K562 (cell line): ENCODE measurements at regions not wholly inside any gene's neighbourhood (a gene's known extent, or its start where the extent isn't known, plus 50 kb on each side); places are given as distances from the start of the nearest gene placed in this dataset.

Experiments
- ATAC-seq: fragments of 200-7000 bp; cut with Tn5 transposase; 3 replicates; pipeline ENCODE4 v1.9.1; 2020; ENCODE audit warnings: moderate library complexity
- BruUV-seq: library from RNA; stranded (reverse); fragments of 400-500 nt; replicated peaks from 2 replicates; lab custom pipeline; 2021; lab: Mats Ljungman, UMichigan
- CTCF ChIA-PET: fragments of 300-600 bp; formaldehyde crosslinking; extraction: SDS; loops from one replicate; lab custom pipeline; 2021; ENCODE audit warnings: low intra/inter-chr PET ratio; lab: Yijun Ruan, JAX
- POLR2A ChIA-PET: fragments of 300-600, 350-650 bp; sonication (Branson Sonifier 250); formaldehyde crosslinking; extraction: SDS; loops from one replicate; lab custom pipeline; 2021; ENCODE audit warnings: antibody characterized with exemption, inconsistent platforms; lab: Yijun Ruan, JAX
- DNase-seq, 4 experiments: peaks; one replicate each; pipeline versions ENCODE4 v3.0.0 to v3.0.0-alpha.2; 2011 to 2018; ENCODE audit warnings: low spot score in 3 of 4, mixed read lengths in 3 of 4; ENCODE audit errors: extremely low read depth in 1 of 4
- FAIRE-seq: peaks from 2 replicates; lab custom pipeline; 2011; peaks lifted over from hg19 to GRCh38; lab: Jason Lieb, UNC
- H2AFZ ChIP-seq: 2 replicates; pipeline ENCODE4 v1.6.0; 2011; ENCODE audit warnings: low read depth, low read length, control low read depth, inconsistent platforms
- H3K27ac ChIP-seq: fragments of 200-600 bp; 3 replicates; pipeline ENCODE4 v1.8.0; 2011; ENCODE audit warnings: low read depth, mild to moderate bottlenecking, control low read depth, inconsistent platforms, low read length, moderate library complexity, mixed read lengths; ENCODE audit errors: extremely low read depth
- H3K27me3 ChIP-seq, 2 experiments: fragments of 300-600 bp in 1 of 2; 2 replicates in 1 of 2; 3 replicates in 1 of 2; pipeline versions ENCODE4 v1.6.0 to v1.8.0; 2011; ENCODE audit warnings: inconsistent platforms in 2 of 2, low read length in 2 of 2, mild to moderate bottlenecking in 1 of 2, mixed read lengths in 1 of 2, moderate library complexity in 1 of 2; ENCODE audit not compliant: control insufficient read depth in 2 of 2, insufficient read depth in 2 of 2
- H3K36me3 ChIP-seq: fragments of 300-600 bp; 3 replicates; pipeline ENCODE4 v1.8.0; 2011; ENCODE audit warnings: mild to moderate bottlenecking, low read length, inconsistent platforms; ENCODE audit not compliant: control insufficient read depth, insufficient read depth
- H3K4me1 ChIP-seq, 2 experiments: fragments of 200-600 bp in 1 of 2; replicated peaks in 1 of 2; 2 replicates in 1 of 2; 3 replicates in 1 of 2; pipeline versions ENCODE4 v1.5.1 to v1.8.0; 2011; ENCODE audit warnings: inconsistent platforms in 2 of 2, low read length in 2 of 2, mild to moderate bottlenecking in 1 of 2, mixed read lengths in 1 of 2, moderate library complexity in 1 of 2; ENCODE audit not compliant: control insufficient read depth in 2 of 2, insufficient read depth in 2 of 2
- H3K4me2 ChIP-seq: 2 replicates; pipeline ENCODE4 v1.6.1; 2011; ENCODE audit warnings: low read length, control low read depth, inconsistent platforms, mixed read lengths; ENCODE audit not compliant: insufficient read depth
- H3K4me3 ChIP-seq: fragments of 200-600 bp; sonication (generic), shearing (Covaris generic); 2 replicates; pipeline ENCODE4 v1.5.1; 2016; ENCODE audit warnings: control low read depth, inconsistent platforms
- H3K79me2 ChIP-seq: fragments of 200-600 bp; 3 replicates; pipeline ENCODE4 v1.8.0; 2011; ENCODE audit warnings: low read length, inconsistent platforms; ENCODE audit not compliant: control insufficient read depth, insufficient read depth
- H3K9ac ChIP-seq, 2 experiments: 2 replicates each; pipeline versions ENCODE4 v1.6.0 to v1.6.1; 2011; ENCODE audit warnings: low read depth in 2 of 2, low read length in 2 of 2, control low read depth in 1 of 2, inconsistent platforms in 1 of 2, mild to moderate bottlenecking in 1 of 2, mixed read lengths in 1 of 2; ENCODE audit not compliant: insufficient read depth in 1 of 2
- H3K9me1 ChIP-seq: one replicate; pipeline ENCODE4 v1.6.0; 2011; ENCODE audit warnings: inconsistent platforms, mild to moderate bottlenecking, low read length, moderate library complexity; ENCODE audit not compliant: control insufficient read depth, insufficient read depth
- H3K9me3 ChIP-seq: replicated peaks from 2 replicates; pipeline ENCODE4 v1.5.1; 2011; ENCODE audit warnings: low read depth, low read length, inconsistent platforms; ENCODE audit not compliant: control insufficient read depth, insufficient read depth
- H4K20me1 ChIP-seq: replicated peaks from 2 replicates; pipeline ENCODE4 v1.6.1; 2011; ENCODE audit warnings: low read length, inconsistent platforms, mixed read lengths; ENCODE audit not compliant: control insufficient read depth, insufficient read depth
- BRD9 ChIP-seq: fragments of 450-650 bp; IDR thresholded peaks from 2 replicates; pipeline ENCODE4 v1.6.1; 2018; ENCODE audit warnings: low read depth; ENCODE audit not compliant: partially characterized antibody
- CBFB ChIP-seq: sonication (generic); formaldehyde crosslinking; IDR thresholded peaks from 2 replicates; pipeline ENCODE4 v1.4.0; 2020; ENCODE audit warnings: mild to moderate bottlenecking, missing genetic modification reagents
- GMEB1 ChIP-seq: fragments of 250-450 bp; sonication (Bioruptor Pico); IDR thresholded peaks from 2 replicates; pipeline ENCODE4 v1.4.0; 2020; ENCODE audit warnings: mild to moderate bottlenecking
- KHSRP ChIP-seq: fragments of 450-650 bp; IDR thresholded peaks from 2 replicates; pipeline ENCODE4 v1.6.1; 2017
- NR2C2 ChIP-seq, 2 experiments: fragments of 200-800 bp in 1 of 2; sonication (Bioruptor generic) in 1 of 2; sonication (generic) in 1 of 2; formaldehyde crosslinking in 1 of 2; IDR thresholded peaks; 2 replicates each; pipeline versions ENCODE4 v1.6.1 to v1.8.0; 2016 to 2022; ENCODE audit warnings: mild to moderate bottlenecking in 1 of 2, missing compliant biosample characterization in 1 of 2, missing genetic modification characterization in 1 of 2, missing genetic modification reagents in 1 of 2
- PRPF4 ChIP-seq: fragments of 200-400 bp; formaldehyde crosslinking; IDR thresholded peaks from one replicate; pipeline ENCODE4 v1.6.1; 2017; ENCODE audit warnings: low read length, low read depth, mild to moderate bottlenecking; ENCODE audit not compliant: insufficient read depth, poor library complexity, severe bottlenecking
- RNF219 ChIP-seq: fragments of 250-450 bp; sonication (Bioruptor Pico); IDR thresholded peaks from 2 replicates; pipeline ENCODE4 v1.5.0; 2022; ENCODE audit warnings: mild to moderate bottlenecking
- SIRT6 ChIP-seq: IDR thresholded peaks from one replicate; pipeline ENCODE4 v1.6.1; 2012; ENCODE audit warnings: low read depth, mild to moderate bottlenecking, control low read depth, inconsistent platforms, low read length, moderate library complexity
- ZBTB5 ChIP-seq: fragments of 450-650 bp; IDR thresholded peaks from 2 replicates; pipeline ENCODE4 v1.6.1; 2017; ENCODE audit warnings: antibody characterized with exemption
- ZNF695 ChIP-seq: fragments of 450-650 bp; formaldehyde crosslinking; IDR thresholded peaks from 2 replicates; pipeline ENCODE4 v1.4.0; 2020; ENCODE audit warnings: mild to moderate bottlenecking, moderate library complexity
- in situ Hi-C: fragments of 300-500 bp; cut with MboI; formaldehyde crosslinking; loops from 4 replicates; pipeline ENCODE4 v1.15.0; 2018; ENCODE audit warnings: inconsistent platforms, mixed read lengths
- intact Hi-C: fragments of 100-400 bp; cut with micrococcal nuclease; formaldehyde crosslinking; loops from 2 replicates; pipeline ENCODE4 v1.14.2; 2022

- no TSS peak for BruUV-seq
- no peak overlapping the region for H3K4me2 ChIP-seq
- no peaks in the 10 kb centered on the region for H3K9me3 ChIP-seq
- no peak overlapping the region for H3K9ac ChIP-seq
- H3K27ac ChIP-seq, result no peak overlapping the region
- H3K4me3 ChIP-seq, result no peak overlapping the region
- H3K4me1 ChIP-seq, result no peaks in the 10 kb centered on the region
- ATAC-seq, result no peak
- no peaks in the 10 kb centered on the region for H3K9me1 ChIP-seq
- no peaks in the 10 kb centered on the region for H3K36me3 ChIP-seq
- H2AFZ ChIP-seq, result no peak overlapping the region
- FAIRE-seq, result no peak
- ChIA-PET CTCF (no interaction called here), POLR2A (no interaction called here)
- no peak for DNase-seq
- in situ Hi-C loops, result no loop called here
- intact Hi-C loops, result no loop called here
- no peaks in the 10 kb centered on the region for H3K27me3 ChIP-seq
- H4K20me1 ChIP-seq, result no peaks in the 10 kb centered on the region
- H3K79me2 ChIP-seq, result no peaks in the 10 kb centered on the region
- TF ChIP-seq BRD9, result no peak
- TF ChIP-seq ZNF695 (CRISPR knock-in tag), result no peak
- no peak for TF ChIP-seq ZBTB5
- TF ChIP-seq KHSRP, result no peak
- no peak for TF ChIP-seq GMEB1 (CRISPR knock-in tag)
- TF ChIP-seq RNF219, result no peak
- TF ChIP-seq SIRT6, result no peak
- TF ChIP-seq CBFB (CRISPR knock-in tag), result no peak
- TF ChIP-seq NR2C2 (CRISPR knock-in tag; IDR thresholded peaks at IDR 0.05), result no peak
- no peak for TF ChIP-seq NR2C2 (tag; IDR thresholded peaks at IDR 0.05)
- TF ChIP-seq PRPF4, result no peak
These were observed 951.2 kb downstream of the FLRT2 start for GRCh38 chr14:86481104-86481503.
